HuH-7 (cell line): ENCODE measurements at regions not wholly inside any gene's neighbourhood (a gene's known extent, or its start where the extent isn't known, plus 50 kb on each side); places are given as distances from the start of the nearest gene placed in this dataset.

Source experiments
- DNase-seq: peaks from one replicate; pipeline ENCODE4 v3.0.0; 2011; ENCODE audit warnings: low spot score

DNA sequence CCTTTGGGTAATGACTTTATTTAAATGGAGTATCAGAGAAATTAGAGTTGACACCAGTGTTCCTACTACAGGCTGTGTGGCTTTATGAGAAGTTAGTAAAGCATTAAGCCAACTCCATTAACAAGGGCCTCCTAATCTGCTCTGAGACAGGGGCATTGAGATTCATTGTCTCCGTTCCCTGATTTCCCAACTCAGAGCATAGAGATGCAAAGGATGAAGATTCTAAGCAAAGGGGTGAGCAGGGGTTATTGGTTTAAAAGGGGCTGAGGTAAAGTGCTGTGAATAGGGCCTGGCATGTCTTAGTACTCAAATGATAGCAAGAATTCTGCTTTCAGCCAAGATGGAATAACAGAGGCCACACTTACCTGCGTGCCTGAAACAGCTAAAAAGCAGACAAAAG is 428.4 kb downstream of the PTPRU start:
- no peak for DNase-seq

- DNase-seq = no peak
Measured at GRCh38 chr1:29658688-29659087, 422.4 kb downstream of the PTPRU start.

GRCh38 chr1:29657816-29658215 is 421.5 kb downstream of the PTPRU start:
- no peak for DNase-seq

DNA sequence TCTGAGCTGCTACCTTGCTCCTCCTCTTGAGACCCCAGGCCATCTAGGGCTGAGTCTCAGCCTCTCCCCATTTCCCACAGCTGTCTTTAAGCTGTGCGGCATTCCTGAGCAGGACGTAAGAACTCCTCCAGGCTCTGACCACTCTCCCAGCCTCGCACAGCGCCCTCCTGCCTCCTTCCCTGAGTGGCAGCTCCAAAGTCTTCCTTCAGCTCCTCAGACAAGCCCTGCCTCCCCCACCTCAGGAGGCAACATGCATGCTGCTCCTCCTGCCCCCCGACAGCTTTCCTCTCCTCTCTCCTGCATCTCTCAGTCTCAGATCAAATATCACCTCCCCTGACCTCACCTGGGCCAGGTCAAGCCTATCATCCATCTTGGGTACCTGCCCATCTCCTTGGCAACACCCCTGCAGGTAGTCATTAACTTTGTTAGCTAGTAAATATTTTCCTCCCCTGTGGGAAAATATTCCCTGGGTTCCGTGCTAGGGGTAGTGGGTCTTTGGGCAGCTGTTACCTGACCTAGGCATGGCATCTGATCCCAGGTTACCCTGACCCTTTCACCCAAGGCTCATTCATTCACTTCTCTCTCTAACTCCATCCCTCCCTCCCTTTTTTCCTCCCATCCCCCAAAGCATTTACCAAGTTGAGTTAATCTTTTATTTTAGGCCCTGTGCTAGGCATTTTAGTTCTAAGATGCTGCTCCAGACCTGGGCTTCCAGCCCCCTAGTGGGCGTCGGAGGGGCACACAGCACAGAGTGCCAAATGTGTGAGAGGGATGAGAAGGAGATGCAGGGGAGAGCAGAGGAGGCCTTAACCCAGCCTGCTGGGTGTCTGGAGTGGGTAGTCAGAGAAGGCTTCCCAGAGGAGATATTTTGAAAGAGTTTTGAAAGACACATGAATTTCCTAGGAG is 419.9 kb downstream of the PTPRU start:
- DNase-seq = no peak

DNA sequence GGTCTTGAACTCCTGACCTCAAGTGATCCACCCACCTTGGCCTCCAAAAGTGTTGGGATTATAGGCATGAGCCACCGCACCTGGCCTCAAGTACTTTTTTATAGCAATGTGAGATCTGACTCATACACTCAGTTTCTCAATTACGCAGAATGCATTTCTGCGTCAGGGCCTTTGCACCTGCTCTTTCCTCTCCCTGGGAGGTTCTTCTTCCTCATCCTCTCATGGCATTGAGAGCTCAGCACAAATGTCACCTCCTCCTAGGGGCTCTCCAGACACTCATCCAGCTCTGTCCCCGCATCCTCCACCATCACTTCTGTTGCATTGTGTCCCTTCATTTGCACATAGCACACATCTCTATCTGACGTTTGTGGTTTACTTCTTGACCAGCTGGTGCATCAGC is 418.8 kb downstream of the PTPRU start:
- DNase-seq = no peak

DNA sequence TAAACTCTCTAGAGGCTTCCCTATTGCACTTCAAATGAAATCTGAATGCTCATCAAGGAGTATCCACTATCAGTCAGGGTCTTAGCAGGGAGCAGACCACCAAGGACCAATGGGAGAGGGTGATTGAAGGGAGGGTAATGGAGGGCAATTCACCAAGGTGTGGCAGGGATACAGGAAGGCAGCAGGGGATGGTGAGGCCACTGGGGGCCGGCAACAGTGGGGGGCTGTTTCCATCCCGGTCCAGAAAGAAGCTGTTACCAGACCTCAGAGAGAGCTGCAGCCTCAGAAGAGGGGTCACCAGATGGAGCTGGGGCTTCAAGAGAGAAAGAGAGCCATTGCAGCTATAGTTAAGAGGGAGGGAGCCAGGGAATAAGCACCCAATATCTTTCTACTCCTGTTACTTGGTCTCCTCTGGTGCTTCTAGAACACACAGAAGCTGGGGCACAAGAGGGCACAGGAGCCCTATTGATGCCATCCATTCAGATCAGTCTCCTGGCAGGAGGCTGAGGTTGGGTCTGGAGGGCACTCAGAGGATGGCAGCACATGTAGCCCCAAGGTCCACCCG is 417.6 kb downstream of the PTPRU start:
- no peak for DNase-seq

DNA sequence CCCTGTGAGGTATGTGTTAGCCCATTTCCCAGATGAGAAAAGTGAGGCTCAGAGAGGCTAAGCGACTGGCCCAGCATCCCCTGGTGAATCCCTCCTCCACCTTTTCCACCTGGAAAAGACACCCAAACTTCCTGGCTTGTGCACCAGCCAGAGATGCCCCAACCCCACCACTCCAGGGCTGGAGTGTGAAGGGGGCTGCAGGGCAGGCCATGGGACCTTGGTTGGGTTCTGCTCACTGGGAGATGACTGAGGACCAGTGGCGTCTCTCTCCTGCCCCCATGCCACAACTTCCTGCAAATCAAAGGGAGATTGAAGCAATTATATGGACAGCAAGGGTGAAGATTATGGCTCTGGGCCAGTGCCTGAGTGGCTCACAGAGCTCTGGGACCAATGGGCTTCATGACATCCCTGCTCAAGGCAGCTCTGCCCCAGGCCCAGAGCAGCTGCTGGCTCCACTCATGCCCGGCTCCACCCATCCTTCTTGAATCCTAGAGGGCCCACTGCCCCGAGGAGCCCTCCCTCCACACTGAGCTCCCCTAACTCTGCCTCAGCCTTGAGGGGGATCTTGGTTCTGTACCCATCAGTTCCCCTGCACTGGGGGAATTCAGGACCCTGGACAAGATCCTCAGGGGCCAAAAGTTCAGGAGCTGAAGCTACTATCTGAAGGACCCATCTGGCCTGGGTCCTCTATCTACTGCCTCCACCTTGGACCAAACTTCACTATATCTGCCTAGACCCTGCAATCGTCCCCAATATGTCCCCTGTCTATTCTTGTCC is 416.9 kb downstream of the PTPRU start:
- DNase-seq = no peak

DNA sequence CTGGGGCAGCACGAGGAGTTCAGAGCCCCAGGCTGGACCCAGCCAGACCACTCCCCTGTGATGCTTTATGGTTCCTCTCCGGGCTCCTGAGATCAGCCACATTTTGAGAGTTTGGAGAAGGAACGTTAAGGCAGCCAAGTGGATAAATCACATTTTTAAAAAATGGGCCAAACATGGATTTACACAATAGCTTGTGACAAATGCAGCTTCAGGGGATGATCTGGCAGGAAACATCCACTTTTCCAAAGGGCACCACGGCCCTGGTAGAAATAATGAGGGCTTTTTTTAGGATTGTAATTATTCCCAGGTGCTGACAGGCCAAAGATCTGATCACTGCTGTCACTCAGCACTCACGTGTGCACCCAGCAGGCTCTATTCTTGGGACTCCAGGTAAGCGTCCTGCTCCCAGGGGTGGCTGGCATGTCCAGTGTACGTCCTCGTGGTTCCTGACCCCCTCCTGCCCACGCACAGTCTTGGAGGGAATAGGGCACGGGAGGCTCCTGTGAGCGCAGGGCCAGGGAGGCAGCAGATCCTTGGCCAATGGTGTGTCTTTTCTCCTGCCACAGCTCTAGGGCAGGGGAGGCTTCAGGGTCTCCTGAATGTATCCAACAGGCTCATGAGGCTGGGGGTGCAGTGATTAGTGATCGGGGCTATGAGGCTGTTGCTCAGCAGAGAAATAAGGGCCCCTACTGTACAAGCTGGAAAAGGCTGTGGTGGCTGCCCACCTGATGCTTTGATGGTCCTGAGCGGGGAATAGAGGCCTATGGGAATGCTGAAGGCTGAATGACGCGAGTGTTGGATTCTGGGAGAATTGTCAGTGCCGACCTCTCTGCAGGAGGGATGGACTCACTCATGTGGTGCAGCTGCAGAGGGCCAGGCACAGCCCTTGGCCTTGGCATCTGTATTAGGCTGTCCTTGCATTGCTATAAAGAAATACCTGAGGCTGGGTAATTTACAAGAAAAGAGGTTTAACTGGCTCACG is 415.7 kb downstream of the PTPRU start:
- no peak for DNase-seq

GRCh38 chr1:29651246-29651645 is 414.9 kb downstream of the PTPRU start:
- DNase-seq = no peak

GRCh38 chr1:29650476-29650875 is 414.2 kb downstream of the PTPRU start:
- DNase-seq = no peak

DNA sequence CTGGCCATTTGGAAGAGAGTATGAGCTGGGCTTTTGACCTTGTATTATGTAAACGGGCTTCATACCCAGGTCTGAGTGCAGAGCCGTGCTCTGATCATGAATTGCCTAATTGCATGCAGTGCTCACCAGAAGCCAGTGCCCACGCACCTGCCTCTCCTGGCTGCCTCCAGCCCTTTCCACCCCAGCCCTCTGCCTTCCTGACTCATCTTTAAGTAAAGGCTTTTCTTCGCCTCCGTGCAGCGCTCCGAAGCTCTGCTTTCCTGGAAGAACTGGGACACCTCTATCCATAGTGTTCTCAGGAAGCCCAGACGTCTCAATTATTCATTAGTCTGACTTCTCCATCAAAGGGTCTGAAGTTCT is 413.7 kb downstream of the PTPRU start:
- DNase-seq = no peak

DNA sequence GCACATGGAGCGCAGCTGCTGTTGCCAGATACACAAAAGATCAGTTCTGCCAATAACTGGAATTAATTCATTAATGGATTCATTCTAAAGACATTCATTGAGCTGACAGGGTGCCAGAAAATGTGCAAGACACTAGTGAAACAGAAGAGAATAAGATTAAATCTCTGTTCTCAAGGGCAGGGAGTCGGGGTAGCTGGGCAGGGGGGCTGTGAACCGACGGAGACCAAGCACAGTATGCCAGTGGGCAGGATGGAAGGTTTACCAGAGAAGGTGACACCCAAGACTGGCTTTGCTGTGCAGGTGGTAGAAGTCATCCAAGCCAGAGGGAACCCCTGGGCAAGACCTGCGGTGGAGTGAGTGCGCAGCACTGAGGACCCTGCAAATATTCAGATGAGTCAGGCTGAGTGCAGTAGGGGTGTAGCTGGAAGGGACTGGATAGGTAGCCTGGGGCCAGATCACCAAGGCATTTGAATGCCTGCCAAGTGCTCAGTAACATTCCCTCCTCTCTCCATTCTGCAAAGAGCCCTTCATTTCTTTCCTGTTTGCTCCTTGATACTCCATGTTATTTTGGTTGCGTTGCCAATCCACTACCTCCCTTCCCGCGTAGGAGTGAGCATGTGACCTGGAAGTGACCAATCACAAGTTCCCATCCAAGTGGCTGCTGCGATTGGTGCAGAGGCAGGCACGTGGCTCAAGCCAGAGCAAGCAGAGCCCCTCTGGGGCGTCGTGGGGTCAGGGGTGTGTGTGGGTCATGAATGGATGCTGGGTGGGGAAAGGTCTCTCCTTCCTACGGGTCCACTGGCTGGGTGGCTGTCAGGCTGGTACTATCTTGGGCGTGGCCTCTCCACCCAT is 413.1 kb downstream of the PTPRU start:
- no peak for DNase-seq

DNA sequence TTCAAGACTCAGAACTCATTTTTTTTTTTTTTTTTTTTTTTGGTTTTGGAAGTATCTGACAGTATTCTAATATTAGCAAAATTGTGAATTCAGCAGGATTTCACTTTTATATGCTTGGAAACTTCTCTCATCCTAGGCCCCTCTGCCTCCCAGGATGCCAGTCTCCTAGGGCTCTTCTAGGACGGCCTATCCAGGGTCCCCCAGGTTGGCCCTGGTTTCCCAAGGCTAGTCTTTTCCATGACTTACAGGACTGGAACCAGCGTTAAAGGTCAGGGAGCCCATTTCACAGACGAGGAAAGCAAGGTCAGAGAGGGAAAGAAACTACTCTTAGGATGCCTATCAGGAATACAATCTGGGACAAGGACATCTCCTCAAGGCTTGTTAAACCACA is 412.5 kb downstream of the PTPRU start:
- no peak for DNase-seq

- no peak for DNase-seq
Measured at GRCh38 chr1:29648026-29648425, 411.7 kb downstream of the PTPRU start.

DNA sequence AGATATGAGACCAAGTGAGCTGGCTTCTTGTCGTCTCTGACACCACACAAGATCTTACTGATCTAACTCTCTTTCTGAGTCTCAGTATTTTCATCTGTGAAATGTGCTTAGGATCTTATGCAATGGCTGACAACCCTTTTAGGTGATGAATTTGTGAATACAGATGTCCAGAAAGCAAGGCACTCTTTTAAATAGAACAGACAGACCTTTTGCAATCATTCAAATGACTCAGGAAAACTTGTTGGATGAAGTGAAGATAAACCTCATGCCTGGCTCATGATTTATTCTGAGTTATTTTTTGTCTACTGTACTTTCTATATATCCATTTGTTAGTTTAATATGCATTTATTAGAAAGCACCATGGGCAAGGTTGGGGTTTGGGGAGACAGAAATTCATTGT is 411.3 kb downstream of the PTPRU start:
- DNase-seq = no peak

DNA sequence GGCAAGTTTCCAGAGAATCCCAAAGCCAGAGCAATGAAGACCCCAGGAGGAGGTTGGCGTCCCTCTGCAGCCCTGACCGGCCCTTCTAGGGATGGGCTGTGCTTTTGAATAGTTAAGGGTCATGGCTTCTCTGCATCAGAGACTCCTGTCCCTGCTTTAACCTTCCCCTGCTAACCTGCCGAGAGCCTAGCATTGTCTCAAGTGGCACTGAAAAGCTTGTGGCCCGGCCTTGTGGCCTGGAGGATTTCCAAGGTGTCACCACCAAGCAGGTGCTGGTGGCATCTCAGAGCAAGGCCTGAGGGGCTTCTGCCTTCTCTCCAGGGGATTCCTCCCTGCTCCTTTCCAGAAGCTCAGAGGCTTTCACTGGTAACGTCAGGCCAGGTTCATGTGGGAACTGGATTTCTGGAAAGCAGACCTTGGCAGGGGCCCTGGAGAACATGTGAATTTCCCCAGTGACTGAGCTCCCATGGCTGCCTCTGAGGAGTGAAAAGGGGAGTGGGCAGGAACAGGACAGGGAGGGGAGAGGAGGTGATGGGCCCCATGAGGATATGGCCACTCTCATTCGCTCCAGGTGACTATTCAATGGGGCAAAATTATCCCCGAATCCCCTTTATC is 409.9 kb downstream of the PTPRU start:
- no peak for DNase-seq

GRCh38 chr1:29645586-29645985 is 409.3 kb downstream of the PTPRU start:
- DNase-seq = no peak

GRCh38 chr1:29644812-29645211 is 408.5 kb downstream of the PTPRU start:
- no peak for DNase-seq

GRCh38 chr1:29643838-29644440 is 407.6 kb downstream of the PTPRU start:
- DNase-seq = no peak

DNA sequence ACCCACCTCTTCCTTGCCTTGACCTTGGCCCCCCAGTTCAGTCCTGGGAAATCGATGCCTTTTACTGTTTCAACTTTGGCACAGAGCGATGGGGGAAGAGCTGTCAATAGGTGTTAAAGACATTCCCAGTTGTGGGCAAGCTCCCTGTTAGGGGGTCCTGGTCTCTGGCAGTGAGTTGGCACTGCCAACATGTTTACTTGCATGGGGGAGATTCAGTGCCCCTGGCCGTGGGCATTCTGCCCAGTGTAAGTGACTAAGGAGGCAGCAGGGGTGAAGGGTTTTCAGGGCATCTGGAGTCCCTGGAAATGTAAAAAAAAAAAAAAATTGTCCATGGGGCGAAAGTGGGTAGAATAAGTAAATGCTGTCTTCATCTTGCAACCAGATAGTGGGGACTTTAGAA is 407.0 kb downstream of the PTPRU start:
- no peak for DNase-seq
